Chondrocyte (in vitro differentiated cells): ENCODE measurements at regions not wholly inside any gene's neighbourhood (a gene's known extent, or its start where the extent isn't known, plus 50 kb on each side); places are given as distances from the start of the nearest gene placed in this dataset.

Experiments used
- DNase-seq: peaks from one replicate; pipeline ENCODE4 v3.0.0; 2021; ENCODE audit warnings: mixed read lengths, low spot score
- H3K27ac Mint-ChIP-seq: one replicate; pipeline ENCODE4 v1.8.0; 2021; ENCODE audit warnings: mild to moderate bottlenecking, moderate library complexity, mixed read lengths; ENCODE audit not compliant: unreplicated experiment
- H3K27me3 Mint-ChIP-seq: 2 replicates; pipeline ENCODE4 v1.8.0; 2021; ENCODE audit warnings: low read depth, mixed read lengths
- H3K36me3 Mint-ChIP-seq: 2 replicates; pipeline ENCODE4 v1.8.0; 2021; ENCODE audit warnings: low read depth, mixed read lengths
- H3K4me1 Mint-ChIP-seq: 2 replicates; pipeline ENCODE4 v1.8.0; 2021; ENCODE audit warnings: low read depth, mild to moderate bottlenecking, mixed read lengths
- H3K4me3 Mint-ChIP-seq: one replicate; pipeline ENCODE4 v1.8.0; 2021; ENCODE audit warnings: mild to moderate bottlenecking, moderate library complexity, mixed read lengths; ENCODE audit not compliant: unreplicated experiment
- H3K9me3 Mint-ChIP-seq: 2 replicates; pipeline ENCODE4 v1.8.0; 2021; ENCODE audit warnings: low read depth, mixed read lengths
- CTCF ChIP-seq: fragments of 200-600 bp; sonication (generic); IDR thresholded peaks from 2 replicates; pipeline ENCODE4 v1.5.0; 2021; ENCODE audit warnings: antibody characterized with exemption, mild to moderate bottlenecking, moderate library complexity

- no peaks in the 10 kb centered on the region for H3K4me1 Mint-ChIP-seq
Observed at GRCh38 chr5:3020426-3020825, 268.9 kb upstream of the IRX2 start.

GRCh38 chr5:3019045-3019444 lies 267.6 kb upstream of the IRX2 start:
- DNase-seq = peak; percentile 12
- no peaks in the 10 kb centered on the region for H3K4me1 Mint-ChIP-seq
- no peak overlapping the region for H3K4me3 Mint-ChIP-seq

More at GRCh38 chr5:3020426-3020825, 268.9 kb upstream of the IRX2 start:
- H3K36me3 Mint-ChIP-seq = no peaks in the 10 kb centered on the region
- H3K27ac Mint-ChIP-seq = no peak overlapping the region
- H3K4me3 Mint-ChIP-seq = no peak overlapping the region
- peaks cover 6% of the 10 kb centered on the region for H3K9me3 Mint-ChIP-seq
- peak; percentile 32 for DNase-seq
- no peak for TF ChIP-seq CTCF
- H3K27me3 Mint-ChIP-seq = no peaks in the 10 kb centered on the region

GRCh38 chr5:3011764-3012017 lies 260.2 kb upstream of the IRX2 start:
- H3K9me3 Mint-ChIP-seq = peaks cover 10% of the 10 kb centered on the region
- peak; percentile 59 for DNase-seq
- TF ChIP-seq CTCF = no peak

More at GRCh38 chr5:3019045-3019444, 267.6 kb upstream of the IRX2 start:
- Mint-ChIP-seq H3K9me3 (peaks cover 6% of the 10 kb centered on the region), H3K36me3 (no peaks in the 10 kb centered on the region), H3K27me3 (no peaks in the 10 kb centered on the region), H3K27ac (no peak overlapping the region)
- TF ChIP-seq CTCF = no peak

GRCh38 chr5:3010953-3011763 lies 259.7 kb upstream of the IRX2 start:
- Mint-ChIP-seq H3K27me3 (no peaks in the 10 kb centered on the region), H3K9me3 (peaks cover 10% of the 10 kb centered on the region), H3K27ac (no peak overlapping the region), H3K4me1 (no peaks in the 10 kb centered on the region), H3K36me3 (no peaks in the 10 kb centered on the region), H3K4me3 (no peak overlapping the region)
- peak; percentile 48 for DNase-seq
- TF ChIP-seq CTCF = no peak

More at GRCh38 chr5:3011764-3012017, 260.2 kb upstream of the IRX2 start:
- H3K27me3 Mint-ChIP-seq = no peaks in the 10 kb centered on the region
- H3K4me3 Mint-ChIP-seq = no peak overlapping the region
- no peaks in the 10 kb centered on the region for H3K36me3 Mint-ChIP-seq
- no peak overlapping the region for H3K27ac Mint-ChIP-seq
- no peaks in the 10 kb centered on the region for H3K4me1 Mint-ChIP-seq

GRCh38 chr5:3010301-3010952 lies 258.9 kb upstream of the IRX2 start:
- H3K27ac Mint-ChIP-seq = no peak overlapping the region
- H3K4me1 Mint-ChIP-seq = no peaks in the 10 kb centered on the region
- peak; percentile 13 for DNase-seq
- no peak overlapping the region for H3K4me3 Mint-ChIP-seq
- H3K36me3 Mint-ChIP-seq = no peaks in the 10 kb centered on the region
- H3K9me3 Mint-ChIP-seq = peaks cover 11% of the 10 kb centered on the region
- H3K27me3 Mint-ChIP-seq = no peaks in the 10 kb centered on the region
- no peak for TF ChIP-seq CTCF
